K562 (cell line): ENCODE measurements at regions not wholly inside any gene's neighbourhood (a gene's known extent, or its start where the extent isn't known, plus 50 kb on each side); places are given as distances from the start of the nearest gene placed in this dataset.

Experiments
- ATAC-seq: fragments of 200-7000 bp; cut with Tn5 transposase; 3 replicates; pipeline ENCODE4 v1.9.1; 2020; ENCODE audit warnings: moderate library complexity
- BruUV-seq: library from RNA; stranded (reverse); fragments of 400-500 nt; replicated peaks from 2 replicates; lab custom pipeline; 2021; lab: Mats Ljungman, UMichigan
- CTCF ChIA-PET: fragments of 300-600 bp; formaldehyde crosslinking; extraction: SDS; loops from one replicate; lab custom pipeline; 2021; ENCODE audit warnings: low intra/inter-chr PET ratio; lab: Yijun Ruan, JAX
- POLR2A ChIA-PET: fragments of 300-600, 350-650 bp; sonication (Branson Sonifier 250); formaldehyde crosslinking; extraction: SDS; loops from one replicate; lab custom pipeline; 2021; ENCODE audit warnings: antibody characterized with exemption, inconsistent platforms; lab: Yijun Ruan, JAX
- DNase-seq, 4 experiments: peaks; one replicate each; pipeline versions ENCODE4 v3.0.0 to v3.0.0-alpha.2; 2011 to 2018; ENCODE audit warnings: low spot score in 3 of 4, mixed read lengths in 3 of 4; ENCODE audit errors: extremely low read depth in 1 of 4
- FAIRE-seq: peaks from 2 replicates; lab custom pipeline; 2011; peaks lifted over from hg19 to GRCh38; lab: Jason Lieb, UNC
- H2AFZ ChIP-seq: 2 replicates; pipeline ENCODE4 v1.6.0; 2011; ENCODE audit warnings: low read depth, low read length, control low read depth, inconsistent platforms
- H3K27ac ChIP-seq: fragments of 200-600 bp; 3 replicates; pipeline ENCODE4 v1.8.0; 2011; ENCODE audit warnings: low read depth, mild to moderate bottlenecking, control low read depth, inconsistent platforms, low read length, moderate library complexity, mixed read lengths; ENCODE audit errors: extremely low read depth
- H3K27me3 ChIP-seq, 2 experiments: fragments of 300-600 bp in 1 of 2; 2 replicates in 1 of 2; 3 replicates in 1 of 2; pipeline versions ENCODE4 v1.6.0 to v1.8.0; 2011; ENCODE audit warnings: inconsistent platforms in 2 of 2, low read length in 2 of 2, mild to moderate bottlenecking in 1 of 2, mixed read lengths in 1 of 2, moderate library complexity in 1 of 2; ENCODE audit not compliant: control insufficient read depth in 2 of 2, insufficient read depth in 2 of 2
- H3K36me3 ChIP-seq: fragments of 300-600 bp; 3 replicates; pipeline ENCODE4 v1.8.0; 2011; ENCODE audit warnings: mild to moderate bottlenecking, low read length, inconsistent platforms; ENCODE audit not compliant: control insufficient read depth, insufficient read depth
- H3K4me1 ChIP-seq, 2 experiments: fragments of 200-600 bp in 1 of 2; replicated peaks in 1 of 2; 2 replicates in 1 of 2; 3 replicates in 1 of 2; pipeline versions ENCODE4 v1.5.1 to v1.8.0; 2011; ENCODE audit warnings: inconsistent platforms in 2 of 2, low read length in 2 of 2, mild to moderate bottlenecking in 1 of 2, mixed read lengths in 1 of 2, moderate library complexity in 1 of 2; ENCODE audit not compliant: control insufficient read depth in 2 of 2, insufficient read depth in 2 of 2
- H3K4me2 ChIP-seq: 2 replicates; pipeline ENCODE4 v1.6.1; 2011; ENCODE audit warnings: low read length, control low read depth, inconsistent platforms, mixed read lengths; ENCODE audit not compliant: insufficient read depth
- H3K4me3 ChIP-seq: fragments of 200-600 bp; sonication (generic), shearing (Covaris generic); 2 replicates; pipeline ENCODE4 v1.5.1; 2016; ENCODE audit warnings: control low read depth, inconsistent platforms
- H3K79me2 ChIP-seq: fragments of 200-600 bp; 3 replicates; pipeline ENCODE4 v1.8.0; 2011; ENCODE audit warnings: low read length, inconsistent platforms; ENCODE audit not compliant: control insufficient read depth, insufficient read depth
- H3K9ac ChIP-seq, 2 experiments: 2 replicates each; pipeline versions ENCODE4 v1.6.0 to v1.6.1; 2011; ENCODE audit warnings: low read depth in 2 of 2, low read length in 2 of 2, control low read depth in 1 of 2, inconsistent platforms in 1 of 2, mild to moderate bottlenecking in 1 of 2, mixed read lengths in 1 of 2; ENCODE audit not compliant: insufficient read depth in 1 of 2
- H3K9me1 ChIP-seq: one replicate; pipeline ENCODE4 v1.6.0; 2011; ENCODE audit warnings: inconsistent platforms, mild to moderate bottlenecking, low read length, moderate library complexity; ENCODE audit not compliant: control insufficient read depth, insufficient read depth
- H3K9me3 ChIP-seq: replicated peaks from 2 replicates; pipeline ENCODE4 v1.5.1; 2011; ENCODE audit warnings: low read depth, low read length, inconsistent platforms; ENCODE audit not compliant: control insufficient read depth, insufficient read depth
- H4K20me1 ChIP-seq: replicated peaks from 2 replicates; pipeline ENCODE4 v1.6.1; 2011; ENCODE audit warnings: low read length, inconsistent platforms, mixed read lengths; ENCODE audit not compliant: control insufficient read depth, insufficient read depth
- FOXJ3 ChIP-seq: sonication (generic); formaldehyde crosslinking; IDR thresholded peaks from 2 replicates; pipeline ENCODE4 v1.4.0; 2020; ENCODE audit warnings: mild to moderate bottlenecking, missing genetic modification reagents
- LARP7 ChIP-seq: fragments of 450-650 bp; IDR thresholded peaks from 2 replicates; pipeline ENCODE4 v1.6.1; 2016
- MEF2A ChIP-seq: IDR thresholded peaks from 2 replicates; pipeline ENCODE4 v1.6.1; 2011; ENCODE audit warnings: low read depth, mild to moderate bottlenecking, low read length, moderate library complexity; ENCODE audit not compliant: control insufficient read depth
- SREBF1 ChIP-seq: fragments of 150-350 bp; IDR thresholded peaks from 2 replicates; pipeline ENCODE4 v1.6.1; 2014; ENCODE audit warnings: antibody characterized with exemption, low read depth, low read length, borderline replicate concordance
- ZNF445 ChIP-seq: fragments of 250-450 bp; sonication (Bioruptor Pico); IDR thresholded peaks from 2 replicates; pipeline ENCODE4 v1.4.0; 2020; ENCODE audit warnings: low read depth, mild to moderate bottlenecking, moderate library complexity
- ZNF561 ChIP-seq: fragments of 450-650 bp; formaldehyde crosslinking; conservative IDR thresholded peaks from 2 replicates; pipeline ENCODE4 v1.4.0; 2020; ENCODE audit warnings: mild to moderate bottlenecking, moderate library complexity
- ZNF644 ChIP-seq: fragments of 200-800 bp; sonication (Bioruptor generic); IDR thresholded peaks from 2 replicates; pipeline ENCODE4 v1.6.1; 2016; ENCODE audit warnings: low read depth, missing genetic modification characterization, missing compliant biosample characterization
- WGBS: fragments of 100-300 bp; shearing (Covaris generic); methylation state at CpG from one replicate; pipeline ENCODE4 v1.1.6; 2016; ENCODE audit warnings: low coverage, mixed read lengths; ENCODE audit not compliant: insufficient coverage; ENCODE audit errors: missing lambda C conversion rate; 5-methylcytosine and 5-hydroxymethylcytosine counted together
- in situ Hi-C: fragments of 300-500 bp; cut with MboI; formaldehyde crosslinking; loops from 4 replicates; pipeline ENCODE4 v1.15.0; 2018; ENCODE audit warnings: inconsistent platforms, mixed read lengths
- intact Hi-C: fragments of 100-400 bp; cut with micrococcal nuclease; formaldehyde crosslinking; loops from 2 replicates; pipeline ENCODE4 v1.14.2; 2022
- TF ChIP-seq, protein P1 (sequence below): fragments of 150-350 bp; conservative IDR thresholded peaks from 2 replicates; pipeline ENCODE4 v1.6.1; 2014; ENCODE audit warnings: low read length
- TF ChIP-seq, protein P2 (sequence below): fragments of 450-650 bp; formaldehyde crosslinking; conservative IDR thresholded peaks from 2 replicates; pipeline ENCODE4 v1.4.0; 2022; ENCODE audit warnings: mild to moderate bottlenecking, missing genetic modification characterization
- TF ChIP-seq, protein P3 (sequence below): IDR thresholded peaks from 2 replicates; pipeline ENCODE4 v1.6.1; 2012; ENCODE audit warnings: low read depth, low read length, improper control_type of control experiment, borderline replicate concordance
- TF ChIP-seq, protein P4 (sequence below): fragments of 250-450 bp; sonication (Bioruptor Pico); IDR thresholded peaks from 2 replicates; pipeline ENCODE4 v1.5.0; 2021

DNA sequence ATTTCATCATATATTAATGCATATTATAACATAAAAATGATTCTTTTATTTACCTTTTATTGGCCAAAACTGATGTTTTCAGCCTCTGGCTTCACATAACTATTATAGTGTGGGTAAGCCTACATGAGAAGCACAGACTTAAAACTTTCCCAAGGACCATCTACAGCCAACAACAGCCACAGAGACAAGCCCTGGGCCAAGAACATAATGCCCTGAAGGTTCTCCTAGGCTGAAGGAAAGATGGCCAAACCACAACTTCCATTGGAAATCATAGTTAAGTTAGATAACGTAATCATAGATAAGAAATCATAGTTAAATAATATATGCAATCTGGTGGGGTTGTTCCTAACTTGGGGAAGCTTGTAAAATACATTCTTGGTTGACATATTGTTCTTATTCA is 280.0 kb upstream of the EMCN start (continued):
- TF ChIP-seq, protein P1, sequence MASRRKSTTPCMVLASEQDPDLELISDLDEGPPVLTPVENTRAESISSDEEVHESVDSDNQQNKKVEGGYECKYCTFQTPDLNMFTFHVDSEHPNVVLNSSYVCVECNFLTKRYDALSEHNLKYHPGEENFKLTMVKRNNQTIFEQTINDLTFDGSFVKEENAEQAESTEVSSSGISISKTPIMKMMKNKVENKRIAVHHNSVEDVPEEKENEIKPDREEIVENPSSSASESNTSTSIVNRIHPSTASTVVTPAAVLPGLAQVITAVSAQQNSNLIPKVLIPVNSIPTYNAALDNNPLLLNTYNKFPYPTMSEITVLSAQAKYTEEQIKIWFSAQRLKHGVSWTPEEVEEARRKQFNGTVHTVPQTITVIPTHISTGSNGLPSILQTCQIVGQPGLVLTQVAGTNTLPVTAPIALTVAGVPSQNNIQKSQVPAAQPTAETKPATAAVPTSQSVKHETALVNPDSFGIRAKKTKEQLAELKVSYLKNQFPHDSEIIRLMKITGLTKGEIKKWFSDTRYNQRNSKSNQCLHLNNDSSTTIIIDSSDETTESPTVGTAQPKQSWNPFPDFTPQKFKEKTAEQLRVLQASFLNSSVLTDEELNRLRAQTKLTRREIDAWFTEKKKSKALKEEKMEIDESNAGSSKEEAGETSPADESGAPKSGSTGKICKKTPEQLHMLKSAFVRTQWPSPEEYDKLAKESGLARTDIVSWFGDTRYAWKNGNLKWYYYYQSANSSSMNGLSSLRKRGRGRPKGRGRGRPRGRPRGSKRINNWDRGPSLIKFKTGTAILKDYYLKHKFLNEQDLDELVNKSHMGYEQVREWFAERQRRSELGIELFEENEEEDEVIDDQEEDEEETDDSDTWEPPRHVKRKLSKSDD = no peak
- TF ChIP-seq, protein P2, sequence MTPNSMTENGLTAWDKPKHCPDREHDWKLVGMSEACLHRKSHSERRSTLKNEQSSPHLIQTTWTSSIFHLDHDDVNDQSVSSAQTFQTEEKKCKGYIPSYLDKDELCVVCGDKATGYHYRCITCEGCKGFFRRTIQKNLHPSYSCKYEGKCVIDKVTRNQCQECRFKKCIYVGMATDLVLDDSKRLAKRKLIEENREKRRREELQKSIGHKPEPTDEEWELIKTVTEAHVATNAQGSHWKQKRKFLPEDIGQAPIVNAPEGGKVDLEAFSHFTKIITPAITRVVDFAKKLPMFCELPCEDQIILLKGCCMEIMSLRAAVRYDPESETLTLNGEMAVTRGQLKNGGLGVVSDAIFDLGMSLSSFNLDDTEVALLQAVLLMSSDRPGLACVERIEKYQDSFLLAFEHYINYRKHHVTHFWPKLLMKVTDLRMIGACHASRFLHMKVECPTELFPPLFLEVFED = no peak
- TF ChIP-seq ZNF644 = no peak

DNA sequence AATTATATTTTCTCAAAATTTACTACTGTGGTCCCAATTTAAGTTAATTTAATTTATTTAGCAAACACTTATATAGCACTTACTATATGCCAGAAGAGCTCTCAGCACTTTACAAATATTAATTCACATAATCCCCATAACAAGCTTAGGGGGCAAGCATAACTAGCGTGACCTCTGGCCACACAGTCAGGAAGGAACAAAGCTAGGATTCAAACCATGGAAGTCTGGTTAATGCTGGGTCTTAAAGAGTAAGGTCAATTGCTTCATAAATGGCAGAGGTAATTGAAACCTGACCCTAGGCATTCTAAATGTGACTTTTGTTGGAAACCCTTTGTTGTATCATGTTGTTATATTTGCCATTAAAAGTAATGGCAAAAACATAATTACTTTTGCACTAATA is 279.5 kb upstream of the EMCN start:
- H3K9me3 ChIP-seq = no peaks in the 10 kb centered on the region
- intact Hi-C loops = no loop called here
- no peak overlapping the region for H3K9ac ChIP-seq
- H3K27me3 ChIP-seq = no peaks in the 10 kb centered on the region
- H3K27ac ChIP-seq = no peak overlapping the region
- H3K9me1 ChIP-seq = no peaks in the 10 kb centered on the region
- ATAC-seq (no peak), FAIRE-seq (no peak), DNase-seq (no peak)
- in situ Hi-C loops = no loop called here
- H3K4me1 ChIP-seq = no peaks in the 10 kb centered on the region
- no TSS peak for BruUV-seq
- ChIA-PET CTCF (no interaction called here), POLR2A (no interaction called here)
- no peak overlapping the region for H3K4me2 ChIP-seq
- no peak overlapping the region for H2AFZ ChIP-seq
- 0% methylated on average over 1 of the region's 1 CpG for WGBS
- no peak overlapping the region for H3K4me3 ChIP-seq
- H3K79me2 ChIP-seq = no peaks in the 10 kb centered on the region
- H4K20me1 ChIP-seq = no peaks in the 10 kb centered on the region
- H3K36me3 ChIP-seq = no peaks in the 10 kb centered on the region
- TF ChIP-seq ZNF445 (CRISPR knock-in tag) (no peak), SREBF1 (no peak), LARP7 (no peak), FOXJ3 (CRISPR knock-in tag) (no peak), MEF2A (no peak), ZNF561 (no peak)
- TF ChIP-seq, protein P3, sequence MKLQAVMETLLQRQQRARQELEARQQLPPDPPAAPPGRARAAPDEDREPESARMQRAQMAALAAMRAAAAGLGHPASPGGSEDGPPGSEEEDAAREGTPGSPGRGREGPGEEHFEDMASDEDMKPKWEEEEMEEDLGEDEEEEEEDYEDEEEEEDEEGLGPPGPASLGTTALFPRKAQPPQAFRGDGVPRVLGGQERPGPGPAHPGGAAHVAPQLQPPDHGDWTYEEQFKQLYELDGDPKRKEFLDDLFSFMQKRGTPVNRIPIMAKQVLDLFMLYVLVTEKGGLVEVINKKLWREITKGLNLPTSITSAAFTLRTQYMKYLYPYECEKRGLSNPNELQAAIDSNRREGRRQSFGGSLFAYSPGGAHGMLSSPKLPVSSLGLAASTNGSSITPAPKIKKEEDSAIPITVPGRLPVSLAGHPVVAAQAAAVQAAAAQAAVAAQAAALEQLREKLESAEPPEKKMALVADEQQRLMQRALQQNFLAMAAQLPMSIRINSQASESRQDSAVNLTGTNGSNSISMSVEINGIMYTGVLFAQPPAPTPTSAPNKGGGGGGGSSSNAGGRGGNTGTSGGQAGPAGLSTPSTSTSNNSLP = no peak
- TF ChIP-seq, protein P4, sequence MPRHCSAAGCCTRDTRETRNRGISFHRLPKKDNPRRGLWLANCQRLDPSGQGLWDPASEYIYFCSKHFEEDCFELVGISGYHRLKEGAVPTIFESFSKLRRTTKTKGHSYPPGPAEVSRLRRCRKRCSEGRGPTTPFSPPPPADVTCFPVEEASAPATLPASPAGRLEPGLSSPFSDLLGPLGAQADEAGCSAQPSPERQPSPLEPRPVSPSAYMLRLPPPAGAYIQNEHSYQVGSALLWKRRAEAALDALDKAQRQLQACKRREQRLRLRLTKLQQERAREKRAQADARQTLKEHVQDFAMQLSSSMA (CRISPR knock-in tag) = no peak
